Activated T-cell treated with anti-CD3 and anti-CD28 coated beads, Interleukin-2, amount 50 U/mL, for 48 hours (primary cell): ENCODE measurements at regions not wholly inside any gene's neighbourhood (a gene's known extent, or its start where the extent isn't known, plus 50 kb on each side); places are given as distances from the start of the nearest gene placed in this dataset.
"Not testable (repeated sequence)": the region's sequence is repeated elsewhere in the genome, so short reads cannot be mapped to it uniquely, and the experiment has no call there.

ENCODE experiments used
- DNase-seq, 2 experiments: peaks; one replicate each; pipeline ENCODE4 v3.0.0-alpha.2; 2020

DNA sequence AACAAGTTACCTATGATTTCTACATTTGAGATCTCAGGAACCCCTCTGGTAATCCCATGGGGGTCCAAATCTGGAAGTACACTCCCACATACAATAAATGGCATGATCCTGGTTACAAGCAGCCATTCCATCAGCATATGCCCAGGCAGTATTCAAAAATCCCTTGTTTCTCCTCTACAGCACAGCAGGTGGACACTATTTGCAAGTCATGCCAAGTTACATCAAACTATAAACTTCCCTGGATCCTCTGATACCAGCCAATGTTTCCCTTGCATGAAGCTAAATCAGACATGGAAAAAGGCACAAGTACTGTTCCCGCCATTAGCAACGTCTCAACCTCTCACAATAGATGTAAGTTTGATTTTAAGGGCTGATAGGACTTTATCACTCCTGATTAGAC, 134.5 kb upstream of the PRSS16 start:
- no peak for DNase-seq

DNA sequence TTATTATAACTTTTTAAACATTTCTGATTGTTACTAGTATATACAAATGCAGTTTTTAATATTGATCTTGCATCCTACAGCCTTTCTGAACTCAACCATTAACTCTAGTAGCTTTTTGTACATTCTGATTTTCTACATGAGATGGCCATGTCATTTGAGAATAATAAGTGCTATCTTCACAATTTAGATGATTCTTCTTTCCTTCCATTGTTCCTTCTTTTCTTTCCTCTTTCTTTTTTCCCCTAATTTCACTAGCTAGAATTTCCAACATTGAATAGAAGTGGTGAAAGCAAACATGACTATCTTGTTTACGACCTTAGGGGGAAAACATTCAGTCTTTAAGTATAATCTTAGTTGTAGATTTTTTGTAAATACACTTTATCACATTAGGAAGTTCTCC, 128.2 kb upstream of the PRSS16 start:
- no peak for DNase-seq

DNA sequence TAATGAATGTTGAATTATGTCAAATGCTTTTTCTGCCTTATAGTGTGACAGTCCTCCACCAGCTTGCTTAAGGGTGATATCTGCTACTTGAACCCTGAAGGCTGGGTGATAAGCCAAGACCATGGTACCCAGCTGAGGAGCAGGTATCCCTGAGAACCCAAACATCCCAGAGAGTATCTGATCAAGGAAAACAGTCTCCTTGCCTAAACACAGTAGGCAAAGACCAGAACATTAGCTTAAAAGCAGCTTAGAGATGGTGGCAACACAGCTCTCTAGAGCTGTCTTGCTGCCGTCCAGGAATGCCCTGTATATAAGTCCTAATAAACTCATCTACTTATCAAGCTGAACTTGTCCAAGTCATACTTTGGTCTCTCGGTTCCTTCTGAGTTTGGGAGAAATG, 127.7 kb upstream of the PRSS16 start:
- no peak for DNase-seq

DNA sequence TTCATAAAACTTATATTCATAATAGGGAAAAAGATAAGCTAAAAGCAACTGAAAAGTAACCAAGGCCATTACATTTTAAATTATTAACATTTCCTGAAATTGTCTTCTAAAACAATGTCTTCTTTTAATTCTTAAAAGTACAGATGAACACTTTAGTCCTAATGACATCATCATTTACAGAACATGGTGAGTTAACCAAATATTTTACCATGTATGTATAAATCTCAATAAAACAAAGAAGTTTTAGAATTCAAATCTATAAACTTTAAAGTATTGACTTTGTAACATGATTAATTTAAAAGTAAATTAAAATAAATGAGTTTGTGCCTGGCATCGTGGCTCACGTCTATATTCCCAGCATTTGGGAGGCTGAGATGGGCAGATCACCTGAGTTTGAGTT, 125.9 kb upstream of the PRSS16 start:
- no peak for DNase-seq

DNA sequence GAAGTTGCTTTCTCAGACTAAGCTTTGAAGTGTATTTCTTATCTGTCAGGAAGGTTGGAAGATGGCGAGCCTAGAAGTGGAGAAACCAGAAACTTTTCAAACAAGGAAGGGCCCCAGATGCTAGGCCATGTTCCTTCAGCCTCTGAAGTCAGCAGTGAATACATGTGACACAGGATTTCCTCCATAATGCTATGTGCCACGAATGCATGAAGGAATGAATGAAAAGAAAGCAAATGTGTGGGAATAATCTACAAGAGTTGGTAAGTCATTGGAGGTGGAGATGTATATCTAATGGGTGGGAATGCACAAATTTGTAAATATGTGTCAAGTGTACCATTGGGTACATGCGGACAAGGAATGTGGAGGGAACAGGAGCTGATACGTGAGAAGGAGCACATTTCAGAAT, 123.2 kb upstream of the PRSS16 start:
- DNase-seq = no peak

DNA sequence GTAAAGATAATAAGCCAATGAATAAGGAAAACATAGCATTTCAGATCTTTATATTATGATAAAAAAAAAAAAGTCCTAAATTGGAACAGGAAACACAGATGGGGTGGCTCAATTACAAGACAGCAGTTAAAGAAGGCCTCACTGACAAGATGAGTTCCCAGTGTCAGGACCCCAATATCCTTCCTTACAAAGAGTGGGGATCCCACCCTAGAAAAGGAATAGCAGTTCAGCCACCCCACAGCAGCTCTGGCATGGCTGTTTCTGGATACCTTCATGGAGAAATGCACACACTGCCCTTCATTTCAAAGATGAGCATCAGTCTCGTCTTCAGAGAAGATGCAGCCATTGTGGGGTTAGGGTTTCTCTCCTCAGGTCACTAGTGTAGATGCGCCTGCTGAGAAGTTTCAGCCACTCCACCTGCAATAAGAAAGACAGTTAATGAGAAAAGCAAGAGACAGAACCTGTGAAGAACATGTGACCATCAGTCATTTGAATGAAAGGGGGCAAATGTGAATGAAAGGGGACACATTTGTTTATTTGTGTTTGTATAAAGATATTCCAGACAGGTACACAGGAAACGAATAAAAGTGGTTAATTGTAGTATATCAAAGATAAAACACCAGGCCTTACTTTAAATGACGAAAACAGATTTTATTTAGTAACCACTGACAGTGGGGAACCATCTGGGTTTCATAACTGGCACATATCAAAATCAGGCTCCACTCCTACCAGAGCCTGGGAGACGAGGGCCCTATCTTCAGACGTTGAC, 121.3 kb upstream of the PRSS16 start:
- DNase-seq = no peak

DNA sequence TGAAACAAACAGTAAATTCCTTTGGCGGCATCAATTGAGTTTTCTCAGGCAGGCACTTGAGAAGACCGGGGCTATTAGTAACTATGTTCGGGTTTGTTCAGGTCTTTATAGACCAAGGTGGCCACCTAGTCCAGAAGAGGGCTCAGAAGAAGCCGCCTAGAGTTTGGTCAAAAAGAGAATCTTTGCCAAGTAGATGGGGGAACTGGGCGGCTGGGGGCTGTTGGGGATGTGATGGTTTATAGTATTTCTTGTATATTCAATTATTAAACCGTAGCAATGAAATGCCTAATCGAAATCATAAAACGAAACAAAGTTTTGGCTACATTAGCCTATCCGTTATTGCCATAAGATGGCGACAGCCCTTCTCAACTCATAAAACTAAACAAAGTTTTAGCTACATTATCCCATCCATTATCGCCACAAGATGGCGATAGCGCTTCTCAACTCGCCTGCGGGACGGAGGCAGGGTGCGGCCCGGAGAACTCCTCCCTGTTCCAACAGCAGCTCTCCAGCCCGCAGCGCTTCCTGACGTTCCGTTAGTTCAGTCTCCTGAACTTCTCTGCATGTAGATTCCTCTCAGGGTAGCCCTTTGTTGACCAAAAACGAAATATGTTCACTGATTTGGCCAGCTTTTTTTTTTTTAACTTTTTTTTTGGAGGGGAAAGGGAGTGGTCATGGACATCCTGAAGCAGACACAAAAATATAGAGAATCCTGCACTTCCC, 120.5 kb upstream of the PRSS16 start:
- peak; percentile 83 to 86 for DNase-seq

DNA sequence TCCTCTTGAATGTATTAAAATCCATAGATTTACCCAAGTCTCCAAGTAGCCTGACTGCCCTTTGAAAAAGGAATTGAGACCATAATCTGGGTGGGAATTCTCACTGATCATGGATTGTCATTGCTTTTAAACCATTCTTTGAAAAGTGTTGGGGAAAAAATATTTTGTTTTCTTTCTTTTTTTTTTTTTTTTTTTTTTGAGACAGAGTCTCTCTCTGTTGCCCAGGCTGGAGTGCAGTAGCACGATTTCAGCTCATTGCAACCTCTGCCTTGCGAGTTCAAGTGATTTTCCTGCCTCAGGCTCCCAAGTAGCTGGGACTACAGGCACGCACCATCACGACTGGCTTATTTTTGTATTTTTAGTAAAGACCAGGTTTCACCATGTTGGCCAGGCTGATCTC, 119.6 kb upstream of the PRSS16 start:
- not testable (repeated sequence) for DNase-seq

DNA sequence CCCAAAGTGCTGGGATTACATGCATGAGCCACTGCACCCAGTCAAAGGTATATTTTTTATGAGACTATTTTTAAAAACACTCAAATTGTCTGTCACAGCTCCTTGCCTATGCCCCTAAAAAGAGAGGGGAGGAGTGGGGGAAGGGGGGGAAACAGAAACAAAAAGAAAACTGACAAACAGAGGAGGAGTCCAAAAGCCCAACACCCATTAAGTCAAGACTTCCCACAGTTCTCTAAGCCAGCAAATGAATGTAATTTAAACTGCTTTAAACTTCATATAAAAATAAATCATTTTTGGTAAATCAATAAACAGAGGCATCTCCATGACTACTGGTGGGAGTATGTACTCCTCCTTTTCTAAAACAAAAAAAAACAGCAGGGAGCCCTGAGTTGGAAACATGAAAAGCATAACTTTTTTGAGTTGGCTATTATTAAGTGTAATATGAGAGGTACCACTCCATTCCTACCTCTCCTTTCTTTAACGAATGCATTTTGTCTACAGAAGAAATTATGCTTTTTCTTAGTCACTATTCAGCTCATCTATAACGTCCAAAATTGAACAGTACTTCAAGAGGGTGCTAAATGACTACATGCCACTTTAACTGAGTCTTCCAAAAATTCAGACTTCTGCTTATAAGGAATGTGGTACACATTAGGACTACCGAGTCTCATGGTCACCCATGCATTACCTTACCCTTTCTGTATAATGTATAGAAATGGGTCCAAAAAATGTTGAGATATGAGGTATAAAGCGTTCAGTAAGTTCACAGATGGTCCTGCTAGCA, 119.0 kb upstream of the PRSS16 start:
- DNase-seq = no peak

DNA sequence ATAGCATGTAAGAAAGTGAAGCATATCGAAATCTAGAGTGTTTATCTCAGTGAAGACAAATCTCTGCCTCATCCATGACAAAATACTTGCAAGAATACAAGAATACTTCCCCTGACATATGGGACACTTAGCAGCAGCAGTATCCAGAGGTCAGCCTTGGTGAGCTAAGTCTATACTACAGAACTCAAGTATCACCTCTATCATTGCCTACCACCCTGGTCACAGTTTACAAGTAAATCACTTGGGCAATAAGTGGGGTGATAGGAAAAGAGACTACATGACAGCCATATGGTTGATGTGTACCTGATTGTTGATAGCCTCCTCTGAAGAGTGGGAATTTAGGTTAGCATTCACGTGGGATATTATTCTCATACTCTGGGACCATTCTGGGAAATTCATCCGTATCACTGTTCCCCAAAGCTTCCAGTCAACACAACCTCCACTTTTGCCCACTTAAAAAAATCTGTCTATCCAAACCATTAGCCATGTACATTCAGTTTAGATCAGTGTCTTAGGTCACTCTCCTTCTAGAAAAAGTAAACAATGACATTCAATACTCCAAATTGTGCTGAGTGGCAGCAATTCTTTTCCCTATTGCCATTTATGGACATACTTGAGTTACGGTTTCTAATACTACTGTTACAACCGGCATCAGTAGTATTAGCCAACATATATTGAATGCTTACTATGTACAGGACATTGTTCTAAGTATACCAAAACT, 118.2 kb upstream of the PRSS16 start:
- DNase-seq = no peak

DNA sequence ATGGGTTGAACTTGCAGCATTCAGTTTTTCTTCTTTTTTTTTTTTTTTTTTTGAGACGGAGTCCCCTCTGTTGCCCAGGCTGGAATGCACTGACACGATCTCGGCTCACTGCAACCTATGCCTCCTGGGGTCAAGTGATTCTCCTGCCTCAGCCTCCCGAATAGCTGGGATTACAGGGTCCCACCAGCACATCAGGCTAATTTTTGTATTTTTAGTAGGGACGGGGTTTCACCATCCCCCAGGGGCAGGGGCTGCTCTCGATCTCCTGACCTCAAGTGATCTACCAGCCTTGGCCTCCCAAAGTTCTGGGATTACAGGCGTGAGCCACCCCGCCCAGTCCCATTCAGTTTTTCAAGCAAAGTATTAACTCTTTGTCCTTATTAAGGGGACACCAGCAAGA, 117.6 kb upstream of the PRSS16 start:
- no peak for DNase-seq

DNA sequence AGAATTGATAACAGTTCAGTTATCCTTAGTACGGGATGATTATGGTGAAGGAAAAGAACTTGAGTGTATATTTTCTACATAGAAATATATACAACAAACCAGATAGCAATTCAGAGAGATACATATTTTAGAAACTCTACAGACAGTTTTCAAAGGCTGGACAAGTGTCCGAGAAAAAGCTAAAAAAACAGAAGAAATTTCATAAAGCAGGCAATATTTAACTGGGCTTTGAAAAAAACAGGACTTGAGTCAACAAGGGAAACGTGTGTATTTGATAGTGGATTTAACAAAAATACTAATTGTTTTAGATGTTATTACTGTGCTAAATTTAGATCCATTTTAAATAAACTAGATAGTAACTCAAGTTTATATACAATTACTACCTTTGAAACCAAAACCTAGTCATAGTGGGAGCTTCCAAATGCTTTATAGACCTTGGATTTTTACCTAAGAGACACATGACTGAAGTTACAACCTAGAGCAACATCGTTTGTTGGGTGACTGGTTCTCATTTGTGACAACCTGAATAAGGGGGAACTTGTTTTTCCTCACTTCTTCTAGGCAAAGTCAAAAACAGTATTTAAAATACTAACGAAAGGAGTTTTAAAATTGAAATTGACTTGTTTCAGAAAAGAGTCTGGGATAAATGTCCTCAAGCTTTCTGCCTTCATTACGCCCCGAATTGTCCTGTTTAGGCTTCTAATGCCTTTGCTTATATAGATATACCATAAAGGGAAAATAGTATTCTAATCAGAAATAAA, 116.7 kb upstream of the PRSS16 start:
- DNase-seq = no peak

DNA sequence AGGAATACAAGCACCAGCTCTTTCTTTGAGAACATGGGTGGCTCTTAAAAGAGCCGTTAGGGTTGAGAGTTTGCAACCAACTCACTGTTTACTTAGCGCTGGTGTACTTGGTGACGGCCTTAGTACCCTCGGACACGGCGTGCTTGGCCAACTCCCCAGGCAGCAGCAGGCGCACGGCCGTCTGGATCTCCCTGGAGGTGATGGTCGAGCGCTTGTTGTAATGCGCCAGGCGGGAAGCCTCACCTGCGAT, 115.3 kb upstream of the PRSS16 start:
- DNase-seq = not testable (repeated sequence)

DNA sequence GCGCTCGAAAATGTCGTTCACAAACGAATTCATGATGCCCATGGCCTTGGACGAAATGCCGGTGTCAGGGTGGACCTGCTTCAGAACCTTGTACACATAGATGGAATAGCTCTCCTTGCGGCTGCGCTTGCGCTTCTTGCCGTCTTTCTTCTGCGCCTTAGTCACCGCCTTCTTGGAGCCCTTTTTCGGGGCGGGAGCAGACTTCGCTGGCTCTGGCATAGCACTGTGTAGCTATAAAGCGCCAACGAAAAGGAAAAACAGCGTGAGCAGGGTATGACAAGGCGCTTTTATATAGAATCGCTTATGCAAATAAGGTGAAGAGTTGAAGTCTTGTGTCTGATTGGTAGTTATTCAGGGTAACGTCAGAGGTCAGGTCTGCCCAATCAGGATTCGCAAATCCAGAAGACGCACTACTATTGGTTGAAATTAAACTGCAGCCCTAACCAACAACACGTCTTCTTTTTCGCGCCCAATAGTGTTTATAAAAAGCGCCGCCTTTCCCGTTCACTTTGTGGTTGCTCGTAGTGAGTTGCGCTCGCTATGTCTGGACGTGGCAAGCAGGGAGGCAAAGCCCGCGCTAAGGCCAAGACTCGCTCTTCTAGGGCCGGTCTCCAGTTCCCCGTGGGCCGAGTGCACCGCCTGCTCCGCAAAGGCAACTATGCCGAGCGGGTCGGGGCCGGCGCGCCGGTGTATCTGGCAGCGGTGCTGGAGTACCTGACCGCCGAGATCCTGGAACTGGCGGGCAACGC, 114.8 kb upstream of the PRSS16 start:
- peak; percentile 94 to 96 for DNase-seq

DNA sequence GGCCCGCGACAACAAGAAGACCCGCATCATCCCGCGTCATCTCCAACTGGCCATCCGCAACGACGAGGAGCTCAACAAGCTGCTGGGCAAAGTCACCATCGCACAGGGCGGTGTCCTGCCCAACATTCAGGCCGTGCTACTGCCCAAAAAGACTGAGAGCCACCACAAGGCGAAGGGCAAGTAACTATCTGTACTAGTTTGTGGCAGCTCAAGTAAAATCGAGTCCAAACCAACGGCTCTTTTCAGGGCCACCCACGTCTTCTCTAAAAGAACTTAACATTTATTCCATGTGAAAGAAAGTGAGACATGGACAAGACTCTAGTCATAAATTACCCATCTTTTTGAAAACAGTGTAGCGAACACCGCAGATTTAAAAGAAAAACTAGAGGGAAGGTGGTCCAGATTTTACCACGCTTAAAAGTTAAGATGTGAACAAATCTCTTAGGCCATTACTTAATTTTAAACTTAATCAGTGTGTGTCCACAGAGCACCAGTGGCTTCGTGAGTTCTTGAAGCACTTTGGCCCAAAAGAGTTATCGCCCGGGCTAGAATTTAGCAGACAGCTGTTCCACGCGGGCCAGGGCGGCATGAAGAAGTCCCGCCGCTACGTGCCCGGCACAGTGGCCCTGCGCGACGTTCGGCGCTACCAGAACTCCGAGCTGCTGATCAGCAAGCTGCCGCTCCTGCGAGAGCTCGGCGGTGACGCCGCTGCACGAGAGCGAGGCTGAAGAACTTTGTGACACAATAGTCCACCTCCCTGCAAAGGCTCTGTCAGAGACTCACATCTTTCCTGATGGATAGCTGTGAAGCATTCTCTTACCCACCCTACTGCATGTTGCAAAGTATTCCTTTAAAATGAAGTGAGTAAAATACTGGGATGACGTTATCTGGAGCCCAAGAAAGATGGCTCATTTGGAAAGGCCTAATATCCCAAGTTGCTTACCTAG, 113.9 kb upstream of the PRSS16 start:
- DNase-seq = peak; percentile 78 to 86

DNA sequence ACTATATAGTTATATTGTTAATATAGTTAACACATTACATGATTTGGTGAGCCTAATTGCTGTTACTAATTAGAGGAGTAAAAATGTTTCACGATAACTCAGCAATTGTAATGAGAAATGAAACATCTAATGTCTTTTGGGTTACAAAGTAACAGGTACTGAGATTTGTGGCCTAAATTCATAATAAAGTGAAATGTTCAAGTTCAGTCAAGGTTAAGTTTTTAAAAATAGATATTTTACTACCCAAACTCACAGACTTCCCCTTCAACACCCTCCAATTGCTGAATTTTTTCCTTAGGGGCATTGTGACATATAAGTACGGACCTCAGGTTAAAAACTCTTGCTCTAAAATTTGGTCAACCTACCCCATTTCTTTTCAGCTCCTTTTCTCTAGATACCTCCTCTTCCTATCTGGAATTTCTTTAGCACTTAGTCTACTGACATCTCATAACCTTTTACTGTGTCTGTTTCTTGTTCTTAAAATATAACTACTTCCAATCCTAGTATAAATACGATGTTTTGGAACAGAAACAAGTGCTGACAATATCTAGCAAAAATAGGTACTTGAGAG, 112.3 kb upstream of the PRSS16 start:
- DNase-seq = no peak

DNA sequence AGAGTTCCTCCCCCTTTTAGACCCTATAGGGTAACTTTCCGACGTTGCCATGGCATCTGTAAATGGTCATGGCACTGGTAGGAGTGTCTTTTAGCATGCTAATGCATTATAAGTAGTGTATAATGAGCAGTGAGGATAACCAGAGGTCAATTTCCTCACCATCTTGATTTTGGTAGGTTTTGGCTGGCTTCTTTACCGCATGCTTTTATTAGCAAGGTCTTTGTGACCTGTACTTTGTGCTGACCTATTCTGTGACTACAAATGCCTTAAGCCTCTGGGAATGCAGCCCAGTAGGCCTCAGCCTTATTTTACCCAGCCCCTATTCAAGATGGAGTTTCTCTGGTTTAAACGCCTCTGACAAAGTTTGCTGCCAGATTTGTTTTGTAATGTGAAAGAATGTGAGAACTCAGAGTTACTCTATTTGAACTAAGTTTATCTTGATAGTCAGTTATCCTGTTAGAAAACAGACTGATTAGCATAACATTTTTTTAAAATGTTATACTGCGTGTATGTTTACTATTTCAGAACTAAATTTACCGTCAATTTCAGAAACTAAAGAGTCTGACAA, 111.3 kb upstream of the PRSS16 start:
- no peak for DNase-seq

DNA sequence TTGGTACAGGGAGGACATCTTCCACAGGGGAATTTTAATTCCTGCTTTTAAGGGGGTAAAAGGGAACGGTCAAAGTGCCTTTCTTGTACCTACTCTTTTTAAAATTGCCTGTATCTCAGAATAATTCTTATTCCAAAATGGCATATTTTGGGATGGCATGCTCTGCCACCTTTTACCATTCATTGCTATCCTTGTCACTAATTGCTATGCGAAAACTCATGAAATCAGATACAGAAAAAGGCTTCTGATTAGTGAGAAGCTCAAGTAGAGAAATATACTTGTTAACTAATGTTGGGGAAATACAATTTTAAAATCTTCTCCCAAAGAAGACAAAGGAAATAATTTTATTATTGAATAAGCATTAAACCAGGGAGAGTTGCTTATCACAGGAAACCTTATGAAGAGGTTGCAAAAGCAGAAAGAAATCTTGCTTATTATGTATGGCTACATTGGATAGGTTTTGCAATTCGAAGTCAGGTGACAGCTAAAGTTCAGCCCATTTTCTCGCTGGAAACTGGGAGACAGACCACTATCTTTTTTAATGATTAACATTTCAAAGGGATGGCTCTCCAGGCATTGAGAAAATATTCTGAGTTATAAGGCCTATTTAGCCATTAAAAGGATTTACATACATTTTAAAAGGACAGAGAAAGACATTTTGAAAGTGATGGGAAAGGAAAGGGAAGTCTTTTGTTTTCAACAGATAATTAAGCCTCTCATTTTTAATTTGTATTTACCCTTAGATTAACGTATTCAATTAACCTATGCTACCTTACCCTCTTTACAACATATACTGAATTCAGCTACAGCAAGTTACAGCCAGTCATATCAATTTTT, 110.3 kb upstream of the PRSS16 start:
- DNase-seq = no peak

DNA sequence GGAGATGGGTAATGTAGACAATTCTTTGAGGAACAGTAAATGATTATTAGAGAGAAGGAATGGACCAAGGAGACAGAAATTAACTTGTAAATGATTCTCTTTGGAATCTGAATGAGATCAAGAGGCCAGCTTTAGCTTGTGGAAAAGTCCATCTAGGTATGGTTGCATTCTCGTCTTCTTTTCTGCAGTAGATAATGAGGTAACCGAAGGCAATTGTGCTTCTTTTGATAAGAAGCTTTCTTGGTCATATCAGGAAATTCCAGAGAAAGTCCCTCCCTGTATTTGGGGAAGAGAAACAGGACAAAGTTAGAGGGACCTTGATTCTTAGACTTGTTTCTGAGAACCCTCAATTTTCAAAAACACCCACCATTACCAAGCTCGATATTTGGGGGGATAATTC, 109.1 kb upstream of the PRSS16 start:
- no peak for DNase-seq
